B cell (primary cell): ENCODE measurements at regions not wholly inside any gene's neighbourhood (a gene's known extent, or its start where the extent isn't known, plus 50 kb on each side); places are given as distances from the start of the nearest gene placed in this dataset.

Source experiments
- ATAC-seq: fragments of 200-7000 bp; cut with Tn5 transposase; one replicate; pipeline ENCODE4 v1.10.0; 2021; ENCODE audit warnings: low read depth, mild to moderate bottlenecking, moderate number of reproducible peaks, moderate library complexity
- CTCF ChIA-PET: fragments of 350-600 bp; sonication (Branson Sonifier 250); formaldehyde crosslinking; loops from one replicate; lab custom pipeline; 2021; ENCODE audit warnings: antibody characterized with exemption, inconsistent platforms; lab: Charles Lee
- POLR2A ChIA-PET: fragments of 350-600 bp; sonication (Branson Sonifier 250); formaldehyde crosslinking; loops from one replicate; lab custom pipeline; 2021; ENCODE audit warnings: antibody characterized with exemption; lab: Charles Lee
- DNase-seq: peaks from one replicate; pipeline ENCODE4 v3.0.0; 2013
- H2AFZ ChIP-seq: 2 replicates; pipeline ENCODE4 v1.6.1; 2012; ENCODE audit warnings: mild to moderate bottlenecking, low read depth, low read length; ENCODE audit not compliant: insufficient read depth, poor library complexity, severe bottlenecking
- H3K27ac ChIP-seq, 2 donors: 1 replicate in 1 of 2; 2 replicates in 1 of 2; pipeline ENCODE4 v1.5.1; 2012 to 2013; ENCODE audit warnings: low read length in 2 of 2, mild to moderate bottlenecking in 2 of 2, moderate library complexity in 1 of 2
- H3K27me3 ChIP-seq, 4 experiments: fragments of 200-600 bp in 1 of 4; sonication (generic) in 1 of 4; replicated peaks in 1 of 4; 1 replicate in 2 of 4; 2 replicates in 2 of 4; pipeline versions ENCODE4 v1.6.1 to v1.7.0; 2013 to 2016; ENCODE audit warnings: low read length in 3 of 4, mild to moderate bottlenecking in 2 of 4, mixed read lengths in 1 of 4, moderate library complexity in 1 of 4; ENCODE audit not compliant: insufficient read depth in 4 of 4, control insufficient read depth in 3 of 4; ENCODE audit errors: control extremely low read depth in 1 of 4
- H3K36me3 ChIP-seq, 2 experiments: replicated peaks in 1 of 2; 1 replicate in 1 of 2; 2 replicates in 1 of 2; pipeline versions ENCODE4 v1.6.1 to v1.7.1; 2013; ENCODE audit warnings: low read length in 1 of 2; ENCODE audit not compliant: insufficient read depth in 2 of 2, control insufficient read depth in 1 of 2; ENCODE audit errors: control extremely low read depth in 1 of 2, extremely low read depth in 1 of 2
- H3K4me1 ChIP-seq, 2 donors: fragments of 200-600 bp in 1 of 2; sonication (generic) in 1 of 2; 1 replicate in 1 of 2; 2 replicates in 1 of 2; pipeline versions ENCODE4 v1.5.1 to v1.6.1; 2013 to 2017; ENCODE audit warnings: low read length in 2 of 2; ENCODE audit not compliant: control insufficient read depth in 2 of 2, insufficient read depth in 2 of 2
- H3K4me2 ChIP-seq: replicated peaks from 2 replicates; pipeline ENCODE3; 2012; ENCODE audit warnings: mild to moderate bottlenecking, low read depth, low read length; ENCODE audit not compliant: poor library complexity, severe bottlenecking
- H3K4me3 ChIP-seq, 5 experiments: fragments of 200-600 bp in 1 of 5; sonication (generic) in 1 of 5; 1 replicate in 3 of 5; 2 replicates in 2 of 5; pipeline versions ENCODE4 v1.5.1 to v1.7.0; 2011 to 2016; ENCODE audit warnings: low read length in 4 of 5, mild to moderate bottlenecking in 4 of 5, low read depth in 2 of 5, control low read depth in 1 of 5, moderate library complexity in 1 of 5; ENCODE audit not compliant: insufficient read depth in 1 of 5; ENCODE audit errors: control extremely low read depth in 1 of 5, extremely low read depth in 1 of 5
- H3K79me2 ChIP-seq: fragments of 200-600 bp; sonication (generic); one replicate; pipeline ENCODE4 v1.6.0; 2016; ENCODE audit warnings: low read length; ENCODE audit not compliant: control insufficient read depth, insufficient read depth
- H3K9ac ChIP-seq: fragments of 200-600 bp; sonication (generic); 2 replicates; pipeline ENCODE4 v1.6.1; 2017; ENCODE audit warnings: mild to moderate bottlenecking, low read length, moderate library complexity
- H3K9me3 ChIP-seq, 3 donors: one replicate each; pipeline versions ENCODE4 v1.6.1 to v1.7.1; 2013; ENCODE audit warnings: low read length in 2 of 3; ENCODE audit not compliant: control insufficient read depth in 2 of 3, insufficient read depth in 1 of 3; ENCODE audit errors: control extremely low read depth in 1 of 3
- H4K20me1 ChIP-seq: 2 replicates; pipeline ENCODE4 v1.6.0; 2012; ENCODE audit warnings: mild to moderate bottlenecking, low read length; ENCODE audit not compliant: insufficient read depth, control insufficient read depth, poor library complexity, severe bottlenecking
- H3K27ac Mint-ChIP-seq: one replicate; pipeline ENCODE4 v1.8.0; 2021; ENCODE audit warnings: mixed read lengths
- H3K27me3 Mint-ChIP-seq: one replicate; pipeline ENCODE4 v1.8.0; 2021; ENCODE audit warnings: mixed read lengths
- H3K4me1 Mint-ChIP-seq: one replicate; pipeline ENCODE4 v1.8.0; 2021; ENCODE audit warnings: mixed read lengths
- H3K4me3 Mint-ChIP-seq: one replicate; pipeline ENCODE4 v1.8.0; 2021; ENCODE audit warnings: mixed read lengths
- H3K9me3 Mint-ChIP-seq: one replicate; pipeline ENCODE4 v1.8.0; 2022; ENCODE audit warnings: mixed read lengths; ENCODE audit not compliant: insufficient read depth
- CTCF ChIP-seq: fragments of 200-600 bp; IDR thresholded peaks from one replicate; pipeline ENCODE4 v1.8.0; 2022; ENCODE audit warnings: antibody characterized with exemption, mild to moderate bottlenecking
- EZH2 ChIP-seq: IDR thresholded peaks from 2 replicates; pipeline ENCODE4 v1.6.1; 2012; ENCODE audit warnings: borderline replicate concordance, low read depth, mild to moderate bottlenecking, moderate library complexity, low read length; ENCODE audit not compliant: insufficient read depth, poor library complexity, severe bottlenecking
- WGBS: methylation state at CpG from one replicate; pipeline ENCODE4 v1.1.5; 2013; ENCODE audit warnings: missing lambda C conversion rate; ENCODE audit not compliant: insufficient coverage; 5-methylcytosine and 5-hydroxymethylcytosine counted together
- intact Hi-C: fragments of 100-400 bp; cut with micrococcal nuclease; formaldehyde crosslinking; loops from one replicate; pipeline ENCODE4 v1.10.0; 2022

GRCh38 chr15:70602834-70603560 lies 160.4 kb downstream of the UACA start:
- H3K27me3 Mint-ChIP-seq, result peaks cover 15% of the 10 kb centered on the region

More at GRCh38 chr15:70602834-70603560, 160.4 kb downstream of the UACA start:
- WGBS, result 98% methylated on average over 8 of the region's 12 CpGs
- no peaks in the 10 kb centered on the region for H4K20me1 ChIP-seq
- no peak overlapping the region for H3K9ac ChIP-seq
- no peak overlapping the region for H2AFZ ChIP-seq
- Mint-ChIP-seq H3K4me3 (no peak overlapping the region), H3K9me3 (peaks cover 7% of the 10 kb centered on the region), H3K27ac (no peak overlapping the region), H3K4me1 (no peaks in the 10 kb centered on the region)
- DNase-seq (no peak), ATAC-seq (no peak)
- ChIA-PET POLR2A (no interaction called here), CTCF (no interaction called here)
- H3K79me2 ChIP-seq, result no peaks in the 10 kb centered on the region
- no peaks in the 10 kb centered on the region for H3K36me3 ChIP-seq
- H3K9me3 ChIP-seq, result peaks cover 0 to 6% (median 0%) of the 10 kb centered on the region in 3 donors
- no peaks in the 10 kb centered on the region for H3K4me1 ChIP-seq
- no peak for TF ChIP-seq EZH2
- no peak for TF ChIP-seq CTCF
- intact Hi-C loops, result no loop called here
- no peak overlapping the region for H3K4me2 ChIP-seq
- peaks cover 0 to 10% (median 4%) of the 10 kb centered on the region in 4 experiments for H3K27me3 ChIP-seq
- H3K4me3 ChIP-seq, result no peak overlapping the region
- no peak overlapping the region for H3K27ac ChIP-seq
